VCaP (cell line): ENCODE measurements at regions not wholly inside any gene's neighbourhood (a gene's known extent, or its start where the extent isn't known, plus 50 kb on each side); places are given as distances from the start of the nearest gene placed in this dataset.

Source experiments
- H3K27ac ChIP-seq: fragments of 450-650 bp; 2 replicates; pipeline ENCODE4 v1.5.1; 2017
- CTCF ChIP-seq: fragments of 450-650 bp; conservative IDR thresholded peaks from 2 replicates; pipeline ENCODE4 v1.5.1; 2017; ENCODE audit warnings: mild to moderate bottlenecking, moderate library complexity

GRCh38 chr13:28552288-28552687, 57.4 kb upstream of the FLT1 start:
- no peak for TF ChIP-seq CTCF
- no peak overlapping the region for H3K27ac ChIP-seq

GRCh38 chr13:28551498-28551895, 56.6 kb upstream of the FLT1 start:
- TF ChIP-seq CTCF = no peak

DNA sequence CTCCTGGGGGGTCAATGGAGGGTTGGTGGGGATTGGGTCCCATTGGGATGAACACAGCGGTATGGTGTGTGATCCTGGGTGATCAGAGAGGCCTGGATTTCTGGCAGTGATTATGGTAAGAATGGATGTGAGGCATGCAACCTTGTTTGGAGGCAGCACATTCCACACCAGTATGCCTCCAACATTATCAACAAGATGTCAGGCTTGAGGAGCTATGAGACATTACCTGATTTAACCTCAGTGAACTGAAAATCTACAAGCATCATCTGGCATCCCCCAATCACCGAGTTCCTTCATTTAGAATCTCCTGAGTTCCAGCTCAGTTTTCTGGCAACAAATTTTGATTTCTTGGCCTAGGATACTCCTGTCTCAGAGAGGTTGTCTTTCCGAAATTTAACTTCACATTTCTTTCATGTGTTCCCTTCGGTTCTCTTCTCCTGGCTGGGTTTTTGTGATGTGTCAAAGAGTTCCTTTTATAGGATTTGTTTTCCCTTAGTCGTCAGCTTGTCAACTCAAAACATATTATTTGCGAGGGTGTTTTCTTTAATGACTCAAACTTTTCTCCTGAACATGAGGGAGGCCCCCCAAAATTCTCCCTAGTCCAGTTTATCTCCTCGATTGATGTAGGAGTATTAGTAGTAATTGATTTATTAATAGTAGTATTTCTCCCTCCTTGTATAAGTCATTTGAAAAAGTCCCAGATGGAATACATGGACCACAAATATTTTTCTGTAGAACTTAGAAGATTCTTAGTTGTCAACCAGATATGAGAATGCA, 56.0 kb upstream of the FLT1 start:
- no peak overlapping the region for H3K27ac ChIP-seq
- no peak for TF ChIP-seq CTCF

More at GRCh38 chr13:28551498-28551895, 56.6 kb upstream of the FLT1 start:
- no peak overlapping the region for H3K27ac ChIP-seq

DNA sequence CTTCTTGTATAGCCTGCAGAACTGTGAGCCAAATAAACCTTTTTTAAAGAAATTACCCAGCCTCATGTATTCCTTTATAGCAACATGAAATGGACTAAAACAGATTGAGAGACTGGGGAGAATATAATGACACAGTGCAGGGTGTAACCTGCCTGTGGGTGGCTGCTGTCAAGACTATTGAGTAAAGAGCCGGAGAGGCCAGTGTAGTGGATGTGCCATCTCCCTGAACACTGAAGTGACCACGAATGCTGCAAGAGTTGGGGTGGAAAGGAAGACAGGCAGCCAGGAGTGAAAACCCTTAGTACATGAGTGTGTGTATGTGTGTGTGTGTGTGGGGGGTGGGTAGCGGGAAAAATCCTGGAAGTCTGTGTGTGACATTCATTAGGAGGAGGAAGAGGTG, 55.2 kb upstream of the FLT1 start:
- H3K27ac ChIP-seq = no peak overlapping the region
- TF ChIP-seq CTCF = no peak

- no peak overlapping the region for H3K27ac ChIP-seq
- TF ChIP-seq CTCF = no peak
These were observed 53.9 kb upstream of the FLT1 start for GRCh38 chr13:28548872-28549271.

DNA sequence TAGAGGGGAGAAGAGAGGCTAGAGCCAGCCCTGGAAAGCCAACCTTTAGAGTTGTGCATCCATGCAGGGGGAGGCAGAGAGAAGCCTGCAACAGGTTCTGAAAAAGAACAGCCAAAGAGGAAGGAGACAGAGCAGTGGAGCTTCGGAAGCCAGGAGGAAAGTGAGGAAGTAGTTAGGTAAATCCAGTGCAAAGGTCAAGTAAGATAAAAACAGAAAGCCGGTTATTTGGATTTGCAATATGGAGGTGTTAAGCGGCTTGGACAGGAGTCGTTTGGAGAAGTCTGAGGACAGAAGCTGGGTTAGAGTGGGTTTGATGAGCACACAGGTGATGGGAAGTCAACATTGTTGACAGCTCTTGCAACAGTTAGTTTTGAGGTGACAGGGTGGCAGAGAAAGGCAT, 53.5 kb upstream of the FLT1 start:
- TF ChIP-seq CTCF = no peak
- no peak overlapping the region for H3K27ac ChIP-seq

DNA sequence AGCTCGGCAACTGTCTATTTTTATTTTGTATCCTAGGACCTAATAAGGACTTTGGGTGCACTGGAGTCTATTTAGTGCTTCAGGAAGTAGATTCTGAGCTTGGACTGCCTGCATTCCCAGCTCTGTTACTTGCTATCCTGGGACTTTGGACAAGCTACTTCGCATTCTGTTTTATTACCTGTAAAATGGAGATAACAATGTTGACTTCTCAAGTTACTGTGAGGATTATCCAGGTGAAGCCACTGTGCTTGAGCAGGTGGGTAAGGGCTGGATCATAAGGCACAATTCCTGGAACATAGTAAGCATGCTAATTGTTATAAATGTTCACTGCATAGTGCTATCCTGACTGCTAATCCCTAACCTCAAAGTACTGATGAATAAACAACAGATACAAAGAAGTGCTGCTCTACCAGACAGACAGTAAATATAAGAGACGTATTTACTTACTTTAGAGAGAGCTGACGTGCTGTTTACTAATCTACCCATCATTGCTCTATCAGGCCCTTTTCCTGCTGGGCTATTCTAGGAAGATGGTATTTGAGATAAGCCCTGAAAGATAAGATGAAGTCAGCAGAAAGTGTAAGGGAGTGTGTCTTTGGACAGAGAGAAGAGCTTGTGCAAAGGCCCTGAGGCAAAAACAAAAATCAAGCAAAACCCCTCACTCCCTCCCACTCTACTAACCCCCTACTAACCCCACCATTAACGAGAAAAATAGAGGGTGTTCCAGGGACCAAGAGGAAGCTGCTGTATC, 50.8 kb upstream of the FLT1 start:
- no peak for TF ChIP-seq CTCF

More for the DNA sequence above, 50.8 kb upstream of the FLT1 start:
- H3K27ac ChIP-seq = peak overlapping the region; percentile 28; the same call in 1 of the 2 replicates
